ENCODE measurements at regions not wholly inside any gene's neighbourhood (a gene's known extent, or its start where the extent isn't known, plus 50 kb on each side); places are given as distances from the start of the nearest gene placed in this dataset.

DNA sequence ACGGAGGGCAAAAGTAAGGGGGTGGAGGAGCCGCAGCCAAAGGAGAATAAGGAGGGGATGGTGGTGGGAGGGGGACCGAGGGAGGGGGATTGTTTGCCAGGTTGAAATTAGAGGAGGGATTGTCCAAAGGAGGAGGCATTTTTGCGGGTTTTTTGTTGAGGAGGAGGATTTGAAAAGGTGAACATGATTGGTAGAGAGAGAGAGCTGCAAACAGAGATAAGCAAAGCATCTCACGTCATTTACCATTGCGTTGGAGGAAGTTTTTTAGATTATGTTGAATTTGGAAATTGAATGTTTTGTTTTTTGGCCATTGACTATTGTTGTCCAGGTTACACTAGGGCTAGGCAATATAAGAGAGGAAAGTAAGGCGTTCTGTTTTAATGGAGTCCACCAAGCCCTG is 54.5 kb upstream of the ABCB7 start:
- POLR2A ChIA-PET, result no interaction called here
- Histone ChIP-seq H3K4me3 (no peak overlapping the region), H4K20me1 (replicated peaks; ENCODE audit: control insufficient read depth, insufficient read depth, low read length) (no peaks in the 10 kb centered on the region), H3K4me2 (ENCODE audit: insufficient read depth, low read length) (peak overlapping the region; percentile 25; the same call in 1 of the 2 replicates), H3K9ac (ENCODE audit: insufficient read depth in 1 of 2, low read depth in 2 of 2, low read length in 2 of 2) (no peak overlapping the region), H2AFZ (ENCODE audit: low read depth, low read length) (0 out of 2 replicates have a peak overlapping the region, but pooled peaks have one; percentile 66), H3K79me2 (ENCODE audit: control insufficient read depth, insufficient read depth, low read length) (no peaks in the 10 kb centered on the region), H3K27ac (ENCODE audit: extremely low read depth, low read depth, low read length) (peak overlapping the region; percentile 54; the same call in 2 of the 3 replicates), H3K36me3 (ENCODE audit: control insufficient read depth, insufficient read depth, low read length) (no peaks in the 10 kb centered on the region), H3K9me3 (replicated peaks; ENCODE audit: control insufficient read depth, insufficient read depth, low read depth, low read length) (no peaks in the 10 kb centered on the region), H3K9me1 (ENCODE audit: control insufficient read depth, insufficient read depth, low read length) (no peaks in the 10 kb centered on the region), H3K27me3 (ENCODE audit: control insufficient read depth in 2 of 2, insufficient read depth in 2 of 2, low read length in 2 of 2) (no peaks in the 10 kb centered on the region), H3K4me1 (replicated peaks in 1 of 2; ENCODE audit: control insufficient read depth in 2 of 2, insufficient read depth in 2 of 2, low read length in 2 of 2) (peaks cover 0 to 9% of the 10 kb centered on the region in 2 experiments; a peak in 3 of 5 replicates)
- 3% methylated on average over 4 of the region's 7 CpGs for WGBS (ENCODE audit: insufficient coverage, low coverage, missing lambda C conversion rate)
- BruUV-seq (replicated peaks), result no TSS peak
- DNase-seq (ENCODE audit: extremely low read depth in 1 of 4, low spot score in 3 of 4) (peak in 2 of 4 experiments; percentile 21 to 32), ATAC-seq (peak; percentile 79), FAIRE-seq (no peak)
- CTCF ChIA-PET (ENCODE audit: low intra/inter-chr PET ratio), result no interaction called here
- in situ Hi-C loops (cut with MboI) (no loop called here), intact Hi-C loops (cut with micrococcal nuclease) (loop anchor here (10.0 kb wide), 1 partner anchor 64 kb away; the partner anchor contains the start of gene UPRT)
- no peak for TF ChIP-seq ZNF77 (CRISPR knock-in tag; IDR thresholded peaks at IDR 0.05)
- TF ChIP-seq ZNF274 (IDR thresholded peaks at IDR 0.05; ENCODE audit: borderline replicate concordance, low read depth, low read length), result no peak
- TF ChIP-seq, protein P1, sequence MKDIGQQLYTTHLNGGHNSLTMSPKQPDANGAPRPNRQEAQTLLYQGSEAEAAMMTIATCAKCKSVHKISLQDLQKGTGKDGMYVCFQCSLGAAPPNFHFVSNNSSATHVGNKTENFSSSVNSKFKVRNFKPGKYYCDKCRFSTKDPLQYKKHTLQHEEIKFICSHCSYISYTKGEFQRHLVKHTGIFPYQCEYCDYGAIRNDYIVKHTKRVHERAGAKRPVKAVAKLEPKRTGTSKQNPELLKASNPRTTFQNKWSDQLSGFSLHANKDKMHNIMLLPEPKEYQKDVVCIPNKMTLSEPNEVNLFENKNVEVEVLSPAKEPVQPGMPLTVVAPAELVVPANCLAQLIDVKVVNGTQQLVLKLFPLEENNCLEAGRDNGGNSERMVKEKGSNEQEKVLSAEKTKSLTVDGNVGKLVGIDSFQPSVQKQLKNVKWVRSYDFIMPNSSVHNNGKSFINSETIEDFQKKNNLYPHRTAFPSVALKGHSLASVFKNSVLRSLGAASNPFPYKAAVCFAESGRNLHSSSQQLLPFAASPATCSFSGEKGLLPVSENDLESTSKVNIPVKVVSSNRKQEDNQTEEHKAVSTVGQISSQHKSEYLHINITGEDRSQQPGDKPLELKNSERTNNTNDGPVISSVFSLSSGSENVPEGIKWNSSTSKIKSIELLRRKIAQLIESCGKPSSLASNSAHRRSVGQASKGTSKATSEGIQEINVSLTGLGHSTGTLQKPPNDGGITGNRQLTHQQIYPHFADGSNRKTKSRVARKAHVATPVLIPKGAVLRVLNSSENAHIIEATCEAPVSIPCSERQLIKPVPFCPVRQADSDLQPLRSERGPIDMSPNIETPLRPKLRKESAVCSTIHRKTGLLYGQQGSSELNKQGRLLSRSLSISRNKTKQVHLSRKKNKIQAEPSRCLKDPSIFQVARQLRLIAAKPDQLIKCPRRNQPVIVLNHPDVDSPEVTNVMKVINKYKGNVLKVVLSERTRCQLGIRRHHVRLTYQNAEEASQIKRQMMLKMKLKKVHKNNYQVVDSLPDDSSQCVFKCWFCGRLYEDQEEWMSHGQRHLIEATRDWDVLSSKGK (CRISPR knock-in tag; IDR thresholded peaks at IDR 0.05), result no peak
- TF ChIP-seq ZNF282 (CRISPR knock-in tag; IDR thresholded peaks at IDR 0.05), result no peak
- TF ChIP-seq ZSCAN29 (IDR thresholded peaks at IDR 0.05), result no peak
- no peak for TF ChIP-seq POLR2B (IDR thresholded peaks at IDR 0.05; ENCODE audit: low read depth, partially characterized antibody)
- TF ChIP-seq CREM (IDR thresholded peaks at IDR 0.05; ENCODE audit: low read depth), result peak; percentile 11; the same call in 1 of the 2 replicates
- peak; percentile 33 for TF ChIP-seq CBFA2T2 (conservative IDR thresholded peaks at IDR 0.05)
- peak; percentile 27; the same call in 1 of the 2 replicates for TF ChIP-seq TAL1 (IDR thresholded peaks at IDR 0.05)
- TF ChIP-seq DPF2 (IDR thresholded peaks at IDR 0.05), result 0 out of 2 replicates have a peak, but pooled peaks have one; percentile 38
- TF ChIP-seq RBM15 (IDR thresholded peaks at IDR 0.05; ENCODE audit: insufficient read depth, low read length), result no peak
- TF ChIP-seq LEF1 (IDR thresholded peaks at IDR 0.05), result no peak
- no peak for TF ChIP-seq PTTG1 (tag; IDR thresholded peaks at IDR 0.05; ENCODE audit: low read depth)
- TF ChIP-seq PHF8 (IDR thresholded peaks at IDR 0.05; ENCODE audit: borderline replicate concordance, low read length), result no peak
- no peak for TF ChIP-seq RHOXF2B (CRISPR knock-in tag; conservative IDR thresholded peaks at IDR 0.05)
- TF ChIP-seq ZKSCAN3 (CRISPR knock-in tag; IDR thresholded peaks at IDR 0.05), result no peak
- no peak for TF ChIP-seq MCM3 (IDR thresholded peaks at IDR 0.05)
- TF ChIP-seq, protein P2, sequence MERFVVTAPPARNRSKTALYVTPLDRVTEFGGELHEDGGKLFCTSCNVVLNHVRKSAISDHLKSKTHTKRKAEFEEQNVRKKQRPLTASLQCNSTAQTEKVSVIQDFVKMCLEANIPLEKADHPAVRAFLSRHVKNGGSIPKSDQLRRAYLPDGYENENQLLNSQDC (CRISPR knock-in tag; IDR thresholded peaks at IDR 0.05), result no peak
- no peak for TF ChIP-seq SMARCC2 (IDR thresholded peaks at IDR 0.05; ENCODE audit: low read depth)
- peak; percentile 76 for TF ChIP-seq ARID1B (IDR thresholded peaks at IDR 0.05)
- no peak for TF ChIP-seq NR4A1 (CRISPR knock-in tag; IDR thresholded peaks at IDR 0.05)
- no peak for TF ChIP-seq NR4A1 (tag; IDR thresholded peaks at IDR 0.05)
- no peak for TF ChIP-seq SIX5 (IDR thresholded peaks at IDR 0.05; ENCODE audit: borderline replicate concordance in 1 of 2, insufficient read depth in 1 of 2, low read depth in 1 of 2, low read length in 2 of 2)
- peak; percentile 51; the same call in 1 of the 2 replicates for TF ChIP-seq EGR1 (conservative IDR thresholded peaks at IDR 0.05)
- TF ChIP-seq NCOR1 (IDR thresholded peaks at IDR 0.05), result peak; percentile 12; the same call in 1 of the 2 replicates
